Cardiac fibroblast (primary cell): ENCODE measurements at regions not wholly inside any gene's neighbourhood (a gene's known extent, or its start where the extent isn't known, plus 50 kb on each side); places are given as distances from the start of the nearest gene placed in this dataset.

ENCODE experiments used
- DNase-seq, 2 donors: peaks; one replicate each; pipeline versions ENCODE4 v3.0.0 to v3.0.0-alpha.2; 2010; ENCODE audit warnings: low read depth in 2 of 2
- H3K4me3 ChIP-seq, 2 donors: replicated peaks in 1 of 2; 1 replicate in 1 of 2; 2 replicates in 1 of 2; pipeline ENCODE4 v1.5.1; 2011; ENCODE audit warnings: low read depth in 2 of 2, low read length in 2 of 2, mild to moderate bottlenecking in 2 of 2, moderate library complexity in 1 of 2
- CTCF ChIP-seq: IDR thresholded peaks from one replicate; pipeline ENCODE4 v1.5.1; 2011; ENCODE audit warnings: low read depth, mild to moderate bottlenecking, low read length, inconsistent platforms

DNA sequence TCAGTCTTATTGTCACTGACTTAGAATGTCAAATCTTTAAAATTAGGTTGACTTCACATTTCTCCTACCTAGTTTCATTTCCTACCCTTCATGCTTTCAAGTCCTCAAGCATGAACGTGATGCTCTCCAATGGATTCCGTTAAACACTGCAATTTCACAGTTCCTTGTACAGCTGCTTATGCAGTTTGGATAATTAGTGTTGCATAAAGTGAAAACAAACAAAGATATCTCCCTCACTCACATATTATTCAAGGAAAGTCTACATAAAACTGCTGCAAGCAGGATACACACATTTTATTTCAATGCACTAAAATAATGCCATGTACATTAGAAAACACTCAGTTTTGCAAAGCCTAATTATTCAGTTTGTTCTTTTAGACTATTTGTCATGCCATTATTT, 214.0 kb downstream of the CRPPA start:
- no peak for DNase-seq
- H3K4me3 ChIP-seq: no peak overlapping the region
- TF ChIP-seq CTCF: no peak

GRCh38 chr7:16205466-16205865, 215.9 kb downstream of the CRPPA start:
- no peak for TF ChIP-seq CTCF

DNA sequence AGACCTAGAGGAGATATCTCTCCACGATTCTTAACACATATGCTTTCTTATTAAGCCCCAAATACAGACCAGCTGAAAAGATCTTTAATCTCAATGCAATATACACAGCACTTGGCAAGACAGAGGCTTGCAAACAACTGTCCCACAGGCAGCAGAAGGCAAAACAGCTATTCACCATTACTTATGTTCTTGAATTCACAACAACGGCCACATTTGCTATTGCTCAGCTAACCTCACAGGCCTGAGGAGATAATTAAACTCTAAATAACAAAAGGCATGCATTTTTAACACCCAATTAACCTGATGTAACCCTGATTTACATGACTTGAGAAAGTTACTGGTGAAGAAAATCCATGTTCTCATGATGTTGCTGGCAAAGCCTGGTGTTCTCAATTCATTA, 216.4 kb downstream of the CRPPA start:
- TF ChIP-seq CTCF: no peak
- DNase-seq: peak in 1 of 2 donors; percentile 4
- no peak overlapping the region for H3K4me3 ChIP-seq

More at GRCh38 chr7:16205466-16205865, 215.9 kb downstream of the CRPPA start:
- H3K4me3 ChIP-seq: no peak overlapping the region
- peak in 1 of 2 donors; percentile 63 for DNase-seq

DNA sequence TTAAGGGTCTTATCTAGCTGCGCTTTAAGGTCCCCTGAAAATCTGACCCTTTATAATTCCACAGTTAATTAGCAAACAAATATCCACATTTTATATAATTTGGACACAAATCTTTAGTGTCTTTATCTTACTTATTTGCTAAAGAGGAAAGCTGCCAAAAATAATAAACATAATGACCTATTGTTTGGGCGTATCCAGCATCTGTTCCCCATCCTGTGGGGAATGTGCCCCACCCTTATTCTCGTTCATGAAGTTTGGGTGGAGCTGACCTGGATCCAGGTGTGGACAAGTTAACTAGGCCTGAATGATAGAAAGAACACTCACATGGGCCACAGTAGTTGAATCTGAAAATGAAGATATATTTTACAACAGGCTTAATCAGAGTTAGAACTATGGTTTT, 218.3 kb downstream of the CRPPA start:
- no peak for TF ChIP-seq CTCF
- DNase-seq: no peak
- no peak overlapping the region for H3K4me3 ChIP-seq

DNA sequence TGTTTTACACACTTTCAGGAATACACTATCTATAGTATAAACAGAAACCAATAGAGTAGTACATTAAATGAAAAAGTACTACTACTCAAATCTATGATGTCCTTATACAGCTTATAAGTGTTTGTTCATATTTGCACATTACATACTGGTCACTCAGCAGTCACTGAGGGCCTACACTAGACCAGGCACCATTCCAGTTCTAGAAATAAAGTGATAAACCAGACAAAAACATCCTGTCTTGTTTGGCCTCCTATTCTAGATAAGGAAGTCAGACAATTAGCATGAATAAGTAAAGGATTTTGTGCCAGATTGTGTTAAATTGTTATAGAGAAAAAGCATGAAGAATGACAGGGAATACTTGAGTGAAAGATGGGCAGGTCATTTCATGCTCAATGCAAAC, 219.0 kb downstream of the CRPPA start:
- peak; percentile 5 to 41 for DNase-seq
- TF ChIP-seq CTCF: no peak

GRCh38 chr7:16200591-16200990, 220.7 kb downstream of the CRPPA start:
- TF ChIP-seq CTCF: no peak
- no peak for DNase-seq
- no peak overlapping the region for H3K4me3 ChIP-seq

More for the DNA sequence above, 219.0 kb downstream of the CRPPA start:
- H3K4me3 ChIP-seq: no peak overlapping the region

GRCh38 chr7:16193631-16194030, 227.7 kb downstream of the CRPPA start:
- no peak for TF ChIP-seq CTCF
- H3K4me3 ChIP-seq: no peak overlapping the region
- no peak for DNase-seq
